Glutamatergic neuron (in vitro differentiated cells): ENCODE measurements at regions not wholly inside any gene's neighbourhood (a gene's known extent, or its start where the extent isn't known, plus 50 kb on each side); places are given as distances from the start of the nearest gene placed in this dataset.

Experiments used
- DNase-seq: peaks from one replicate; pipeline ENCODE4 v3.0.0; 2022
- H3K27ac Mint-ChIP-seq: one replicate; pipeline ENCODE4 v1.8.0; 2020; ENCODE audit warnings: mild to moderate bottlenecking, mixed read lengths, inconsistent platforms; ENCODE audit not compliant: unreplicated experiment
- H3K27me3 Mint-ChIP-seq: one replicate; pipeline ENCODE4 v1.8.0; 2020; ENCODE audit warnings: mild to moderate bottlenecking, moderate library complexity, mixed read lengths, inconsistent platforms; ENCODE audit not compliant: unreplicated experiment
- H3K36me3 Mint-ChIP-seq: one replicate; pipeline ENCODE4 v1.8.0; 2020; ENCODE audit warnings: mild to moderate bottlenecking, mixed read lengths, inconsistent platforms; ENCODE audit not compliant: unreplicated experiment
- H3K4me1 Mint-ChIP-seq: one replicate; pipeline ENCODE4 v1.8.0; 2020; ENCODE audit warnings: mild to moderate bottlenecking, low read depth, mixed read lengths, inconsistent platforms; ENCODE audit not compliant: unreplicated experiment
- H3K4me3 Mint-ChIP-seq: one replicate; pipeline ENCODE4 v1.8.0; 2020; ENCODE audit warnings: mild to moderate bottlenecking, mixed read lengths, inconsistent platforms; ENCODE audit not compliant: unreplicated experiment
- H3K9me3 Mint-ChIP-seq: one replicate; pipeline ENCODE4 v1.8.0; 2020; ENCODE audit warnings: mild to moderate bottlenecking, moderate library complexity, mixed read lengths, inconsistent platforms; ENCODE audit not compliant: unreplicated experiment
- CTCF ChIP-seq: fragments of 200-600 bp; sonication (generic); IDR thresholded peaks from one replicate; pipeline ENCODE4 v1.5.0; 2021; ENCODE audit not compliant: partially characterized antibody, unreplicated experiment

DNA sequence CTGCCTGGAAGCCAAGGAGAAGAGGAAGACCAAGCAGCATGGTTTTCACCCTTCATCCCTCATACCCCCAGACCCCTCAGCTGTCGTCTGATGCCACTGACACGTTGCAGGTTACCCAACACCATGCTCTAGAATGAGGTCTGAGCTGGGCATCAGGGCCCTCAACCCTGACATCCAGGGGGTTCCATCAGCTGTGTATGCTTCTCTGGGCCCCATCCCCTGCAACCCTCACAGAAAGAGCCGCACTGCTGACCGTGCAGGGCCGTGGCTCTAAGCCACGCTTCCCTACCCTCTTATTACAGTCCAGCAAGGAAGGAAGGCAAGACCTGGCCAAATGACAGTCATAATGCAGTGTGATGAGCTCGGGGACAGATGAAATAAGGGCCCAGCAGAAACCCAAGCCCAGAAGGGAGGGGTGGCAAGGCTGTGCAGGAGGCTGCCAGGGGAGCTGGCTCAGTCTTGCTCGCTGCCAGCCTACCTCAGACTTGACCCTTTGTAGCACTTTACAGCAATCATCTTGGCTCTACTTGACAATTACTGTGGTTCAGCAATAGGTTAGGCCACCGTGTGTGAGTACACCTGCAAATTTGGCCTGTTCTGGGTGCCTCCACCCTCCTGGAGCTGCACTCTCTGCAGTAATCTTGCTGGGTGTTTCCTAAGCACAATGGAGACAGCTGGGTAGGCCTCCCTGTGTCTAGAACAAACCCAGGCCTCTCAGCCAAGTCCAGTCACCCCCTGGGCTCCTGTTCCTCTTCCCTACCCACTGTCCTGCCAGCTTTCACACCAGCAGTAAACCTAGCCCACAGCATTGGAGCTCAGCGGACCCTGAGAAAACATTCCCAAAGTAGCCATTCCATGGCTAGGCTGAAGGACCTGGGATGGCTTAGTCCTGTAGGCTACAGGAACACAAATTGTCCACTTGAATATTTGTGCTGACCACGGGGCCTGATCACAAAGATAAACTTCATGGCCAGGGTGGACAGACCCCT, 115.3 kb upstream of the NEO1 start:
- no peak overlapping the region for H3K4me3 Mint-ChIP-seq
- no peaks in the 10 kb centered on the region for H3K27me3 Mint-ChIP-seq
- peaks cover 9% of the 10 kb centered on the region for H3K4me1 Mint-ChIP-seq
- H3K27ac Mint-ChIP-seq, result no peak overlapping the region
- H3K36me3 Mint-ChIP-seq, result peaks cover 6% of the 10 kb centered on the region
- peaks cover 2% of the 10 kb centered on the region for H3K9me3 Mint-ChIP-seq
- no peak for TF ChIP-seq CTCF
- DNase-seq, result no peak

- no peak for TF ChIP-seq CTCF
- H3K27me3 Mint-ChIP-seq, result no peaks in the 10 kb centered on the region
- peaks cover 6% of the 10 kb centered on the region for H3K36me3 Mint-ChIP-seq
- peaks cover 9% of the 10 kb centered on the region for H3K4me1 Mint-ChIP-seq
- no peak overlapping the region for H3K27ac Mint-ChIP-seq
- no peak overlapping the region for H3K4me3 Mint-ChIP-seq
- H3K9me3 Mint-ChIP-seq, result peaks cover 2% of the 10 kb centered on the region
- no peak for DNase-seq
These were observed 116.0 kb upstream of the NEO1 start for GRCh38 chr15:72936237-72936636.

DNA sequence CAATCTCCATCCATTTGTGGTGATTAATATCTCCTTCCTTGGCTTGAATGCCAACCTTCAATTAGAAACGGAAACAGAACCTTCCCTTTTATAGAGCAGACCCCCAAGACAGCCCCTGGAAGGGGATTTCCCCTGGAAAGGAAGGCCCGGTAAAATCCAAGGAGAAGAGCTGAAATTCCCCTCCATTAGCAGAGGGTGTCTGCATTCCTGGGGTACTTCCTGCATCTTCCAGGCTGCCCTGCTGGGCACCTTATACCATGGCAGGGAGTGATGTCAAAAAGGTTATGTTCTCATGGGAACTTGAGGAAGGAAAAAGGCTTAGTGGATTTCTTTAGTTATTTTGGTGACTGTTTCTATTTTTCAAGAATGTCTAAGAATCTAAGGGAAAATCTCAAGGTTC, 116.7 kb upstream of the NEO1 start:
- H3K4me1 Mint-ChIP-seq, result peaks cover 9% of the 10 kb centered on the region
- no peak overlapping the region for H3K4me3 Mint-ChIP-seq
- no peaks in the 10 kb centered on the region for H3K27me3 Mint-ChIP-seq
- TF ChIP-seq CTCF, result no peak
- H3K9me3 Mint-ChIP-seq, result peaks cover 2% of the 10 kb centered on the region
- no peak for DNase-seq
- H3K27ac Mint-ChIP-seq, result no peak overlapping the region
- peaks cover 6% of the 10 kb centered on the region for H3K36me3 Mint-ChIP-seq

GRCh38 chr15:72934921-72935320, 117.3 kb upstream of the NEO1 start:
- peaks cover 9% of the 10 kb centered on the region for H3K4me1 Mint-ChIP-seq
- TF ChIP-seq CTCF, result no peak
- peaks cover 6% of the 10 kb centered on the region for H3K36me3 Mint-ChIP-seq
- H3K27ac Mint-ChIP-seq, result no peak overlapping the region
- DNase-seq, result no peak
- H3K4me3 Mint-ChIP-seq, result no peak overlapping the region
- H3K9me3 Mint-ChIP-seq, result peaks cover 2% of the 10 kb centered on the region
- no peaks in the 10 kb centered on the region for H3K27me3 Mint-ChIP-seq

- Mint-ChIP-seq H3K36me3 (peaks cover 6% of the 10 kb centered on the region), H3K4me3 (no peak overlapping the region), H3K4me1 (peaks cover 2% of the 10 kb centered on the region), H3K9me3 (peaks cover 2% of the 10 kb centered on the region), H3K27me3 (no peaks in the 10 kb centered on the region), H3K27ac (no peak overlapping the region)
- no peak for DNase-seq
- no peak for TF ChIP-seq CTCF
These were observed 118.3 kb upstream of the NEO1 start for GRCh38 chr15:72933976-72934375.
